SKM-1 (cell line): ENCODE measurements at regions not wholly inside any gene's neighbourhood (a gene's known extent, or its start where the extent isn't known, plus 50 kb on each side); places are given as distances from the start of the nearest gene placed in this dataset.

Experiments
- DNase-seq: peaks from one replicate; lab custom pipeline; 2025; ENCODE audit not compliant: unreplicated experiment; lab: John Stamatoyannopoulos, UW

DNA sequence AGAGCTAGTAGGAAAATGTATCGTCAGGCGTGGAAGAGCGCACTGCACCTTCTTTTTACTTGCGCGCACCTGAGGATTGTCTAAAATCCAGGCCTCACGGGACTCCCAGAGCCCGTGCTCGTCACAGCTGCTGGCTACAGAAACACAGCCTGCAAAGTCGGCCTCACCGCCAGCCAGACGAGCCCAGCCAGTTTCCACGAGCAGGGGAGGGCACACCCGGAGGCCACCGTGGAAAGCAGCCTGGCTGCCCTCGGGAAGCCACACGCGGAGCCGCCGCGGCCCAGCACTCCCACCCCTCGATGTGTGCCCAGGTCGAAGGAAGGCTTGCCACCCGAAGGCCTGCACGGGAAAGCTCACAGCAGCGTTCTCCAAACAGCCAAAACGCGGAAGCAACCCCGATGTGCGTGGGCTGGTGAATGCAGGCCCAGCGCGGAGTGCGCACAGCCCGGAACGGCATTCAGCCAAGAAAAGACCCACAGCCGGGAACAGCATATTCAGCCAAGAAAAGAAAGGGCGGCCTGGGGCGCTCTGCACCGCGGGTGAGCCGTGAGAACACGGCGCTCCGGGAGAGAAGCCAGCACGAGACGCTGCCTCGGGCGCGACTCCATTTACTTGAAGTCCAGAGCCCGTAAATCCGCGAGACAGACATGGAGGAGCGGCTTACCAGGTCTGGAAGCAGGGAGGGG lies 53.9 kb upstream of the SALL3 start:
- no peak for DNase-seq

DNA sequence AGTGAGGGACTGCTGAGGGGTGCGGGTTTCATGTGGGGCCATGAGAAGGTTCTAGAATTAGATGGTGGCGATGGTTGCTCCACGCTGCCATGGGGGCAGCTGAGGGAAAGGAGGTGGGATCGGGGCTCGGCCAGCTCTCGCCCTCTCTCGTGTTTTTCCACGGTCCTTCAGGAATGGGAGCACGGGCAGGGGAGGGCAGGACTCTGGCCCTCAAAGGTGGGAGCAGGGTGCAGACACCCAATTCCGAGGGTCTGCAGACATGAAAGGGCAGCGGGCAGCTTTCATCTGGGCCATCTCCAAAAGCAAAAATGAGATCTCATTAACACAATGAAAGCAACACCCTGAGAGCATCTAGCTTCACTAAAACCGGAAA lies 53.4 kb upstream of the SALL3 start:
- no peak for DNase-seq

DNA sequence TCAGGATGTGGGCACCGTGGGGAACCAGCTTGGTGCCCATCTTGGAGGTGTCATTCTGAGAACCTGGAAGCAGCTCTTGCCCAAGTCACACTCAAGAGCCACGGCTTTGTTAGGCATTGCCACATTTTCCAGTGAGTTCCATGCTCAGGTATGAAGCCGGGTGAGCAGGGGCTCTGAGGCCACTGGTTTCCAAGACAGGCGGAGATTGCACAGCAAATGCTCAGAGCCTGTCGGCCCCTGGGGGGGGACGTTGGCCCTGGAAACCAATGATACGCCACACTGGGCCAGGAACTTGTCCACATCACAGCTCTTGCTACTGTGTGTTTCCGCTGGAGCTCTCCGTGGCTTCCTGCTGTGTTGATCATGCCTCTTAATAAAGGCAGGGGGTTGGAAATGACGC lies 52.5 kb upstream of the SALL3 start:
- DNase-seq = no peak

DNA sequence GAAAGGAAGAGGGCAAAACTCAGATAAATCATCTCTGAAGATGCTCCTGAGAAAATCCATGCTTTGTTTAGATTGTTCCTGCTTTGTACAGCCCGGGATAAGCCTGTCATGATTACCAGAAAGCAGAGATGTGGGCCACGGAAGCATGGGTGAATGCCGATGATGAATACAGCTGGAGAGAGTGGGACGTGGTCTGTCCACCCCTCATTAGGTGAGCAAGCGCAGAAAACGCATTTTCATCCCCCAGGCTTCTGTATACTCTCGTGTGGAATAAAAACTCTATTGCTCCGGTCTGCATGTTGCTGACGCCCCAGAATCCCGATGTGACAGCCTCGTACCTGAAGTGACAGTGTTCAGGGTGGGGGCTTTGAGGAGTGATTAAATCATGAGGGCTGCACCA lies 52.0 kb upstream of the SALL3 start:
- DNase-seq = no peak

DNA sequence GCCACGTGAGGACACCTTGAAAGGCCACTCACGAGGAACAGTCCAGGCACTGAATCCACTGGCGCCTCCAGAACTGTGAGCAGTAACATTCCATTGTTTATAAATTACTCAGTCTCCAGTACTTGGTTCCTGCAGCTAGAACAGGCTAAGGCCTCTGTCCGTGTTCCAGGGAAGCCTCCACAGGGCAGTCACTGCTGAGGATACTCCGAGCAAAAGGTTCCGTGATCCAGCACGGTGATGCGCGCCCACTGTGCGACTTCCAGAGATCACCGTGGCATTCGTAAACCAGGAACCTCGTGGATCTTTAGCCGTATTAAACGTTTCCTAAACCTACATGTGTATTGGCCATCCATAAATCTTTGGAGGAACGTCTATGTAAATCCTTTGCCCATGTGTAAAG lies 51.5 kb upstream of the SALL3 start:
- no peak for DNase-seq

DNA sequence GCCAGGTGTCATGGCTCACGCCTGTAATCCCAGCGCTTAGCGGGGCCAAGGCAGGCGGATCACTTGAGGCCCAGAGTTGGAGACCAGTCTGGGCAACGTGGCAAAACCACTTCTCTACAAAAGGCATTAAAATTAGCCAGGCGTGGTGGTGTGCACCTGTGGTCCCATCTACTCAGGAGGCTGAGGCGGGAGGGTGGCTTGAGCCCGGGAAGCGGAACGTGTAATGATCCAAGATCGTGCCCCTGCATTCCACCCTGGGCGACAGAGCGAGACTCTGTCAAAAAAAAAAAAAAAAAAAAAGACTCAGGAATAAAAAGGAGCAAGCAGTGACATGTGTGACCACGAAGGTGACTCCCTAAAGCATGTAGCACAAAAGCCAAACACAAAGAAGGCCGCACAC lies 50.1 kb upstream of the SALL3 start:
- no peak for DNase-seq
